DND-41 (cell line): ENCODE measurements at regions not wholly inside any gene's neighbourhood (a gene's known extent, or its start where the extent isn't known, plus 50 kb on each side); places are given as distances from the start of the nearest gene placed in this dataset.
"Not testable (repeated sequence)": the region's sequence is repeated elsewhere in the genome, so short reads cannot be mapped to it uniquely, and the experiment has no call there.

Experiments used
- CTCF ChIP-seq: IDR thresholded peaks from 2 replicates; pipeline ENCODE4 v1.5.1; 2012; ENCODE audit warnings: borderline replicate concordance, low read length, moderate library complexity, mild to moderate bottlenecking; ENCODE audit not compliant: poor library complexity, severe bottlenecking; ENCODE audit errors: extremely low read depth
- EZH2 ChIP-seq: IDR thresholded peaks from 3 replicates; pipeline ENCODE4 v1.6.1; 2012; ENCODE audit warnings: borderline replicate concordance, low read depth, mild to moderate bottlenecking, moderate library complexity, low read length, inconsistent platforms; ENCODE audit not compliant: severe bottlenecking

- TF ChIP-seq CTCF, EZH2: not testable (repeated sequence)
Measured at GRCh38 chr3:75241226-75241962, 422.7 kb upstream of the FRG2C start.
